NCI-H2227 (cell line): ENCODE measurements at regions not wholly inside any gene's neighbourhood (a gene's known extent, or its start where the extent isn't known, plus 50 kb on each side); places are given as distances from the start of the nearest gene placed in this dataset.

Experiments
- DNase-seq: peaks from one replicate; lab custom pipeline; 2025; ENCODE audit not compliant: unreplicated experiment; lab: John Stamatoyannopoulos, UW

DNA sequence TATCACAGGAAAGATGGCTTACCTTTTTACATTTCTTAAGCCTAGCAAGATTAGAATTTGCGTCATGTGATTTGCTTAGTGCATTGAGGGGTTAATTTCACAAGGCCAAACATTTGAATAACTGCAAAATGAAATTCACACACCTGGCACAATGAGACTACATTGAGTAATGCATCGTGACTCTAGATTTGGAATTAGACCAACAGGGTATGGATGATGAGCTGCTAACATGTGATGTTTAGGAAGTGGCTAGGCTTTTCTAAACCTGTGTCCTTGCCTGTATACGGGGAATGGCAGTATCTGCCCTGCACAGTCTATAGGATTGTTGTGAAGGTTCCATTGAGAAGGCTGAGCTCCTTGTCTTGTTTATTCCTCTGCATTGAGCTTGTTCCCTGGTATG lies 160.1 kb downstream of the MFSD1 start:
- DNase-seq = no peak

DNA sequence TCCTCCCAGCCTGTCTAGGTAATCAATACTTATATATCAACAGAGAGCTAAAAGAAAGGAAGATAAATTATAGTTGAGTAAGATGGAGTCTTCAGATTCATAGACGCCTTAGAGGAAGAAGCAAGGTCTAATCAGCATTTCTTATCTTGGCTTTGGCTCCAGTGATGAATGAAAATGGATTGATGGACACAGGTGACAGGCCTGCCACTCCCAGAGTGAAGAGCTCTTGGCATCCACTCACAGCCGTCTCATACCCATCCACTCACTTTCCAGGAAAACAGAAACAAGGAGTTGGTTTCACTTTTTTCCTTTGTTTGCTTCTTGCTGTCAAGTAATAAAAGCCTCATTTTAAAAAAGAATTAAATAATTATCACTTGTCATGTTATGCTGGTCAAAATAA lies 168.2 kb downstream of the MFSD1 start:
- no peak for DNase-seq

DNA sequence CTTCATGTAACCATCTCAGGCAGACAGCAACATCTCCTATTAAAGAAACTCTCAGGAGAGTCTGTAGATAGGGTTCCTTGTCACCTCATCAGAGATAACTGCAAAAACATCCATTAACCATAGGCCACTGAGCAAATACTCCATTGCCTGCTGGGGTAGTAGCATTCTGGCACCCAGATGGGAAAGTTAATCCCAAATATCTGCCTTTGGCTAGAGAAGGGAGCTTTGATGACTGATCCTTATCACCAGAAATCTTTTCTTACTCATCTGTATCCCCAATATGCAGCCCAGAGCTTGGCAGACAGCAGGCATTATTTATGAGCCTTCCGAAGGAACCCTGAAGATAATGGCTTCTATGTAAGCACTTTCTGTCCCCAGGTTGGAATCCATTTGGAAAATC lies 173.1 kb downstream of the MFSD1 start:
- DNase-seq = no peak

DNA sequence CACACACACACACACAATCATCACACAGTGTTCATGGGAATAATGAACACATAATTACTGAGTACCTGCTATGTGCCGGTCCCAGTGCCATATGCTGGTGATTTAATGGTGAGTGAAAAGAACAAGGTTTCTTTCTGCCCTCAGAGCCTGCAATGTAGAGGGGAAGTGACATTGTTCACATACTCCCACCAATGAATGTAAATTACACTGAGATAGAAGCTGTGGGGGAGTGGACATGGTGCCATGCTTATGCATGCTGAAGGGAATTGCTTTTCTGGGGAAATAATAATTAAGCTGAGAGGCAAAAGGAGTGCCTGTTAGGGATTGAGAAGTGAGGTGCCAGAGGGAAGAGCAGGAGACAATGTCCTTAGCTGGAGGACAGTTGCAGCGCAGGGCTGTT lies 175.1 kb downstream of the MFSD1 start:
- DNase-seq = no peak

DNA sequence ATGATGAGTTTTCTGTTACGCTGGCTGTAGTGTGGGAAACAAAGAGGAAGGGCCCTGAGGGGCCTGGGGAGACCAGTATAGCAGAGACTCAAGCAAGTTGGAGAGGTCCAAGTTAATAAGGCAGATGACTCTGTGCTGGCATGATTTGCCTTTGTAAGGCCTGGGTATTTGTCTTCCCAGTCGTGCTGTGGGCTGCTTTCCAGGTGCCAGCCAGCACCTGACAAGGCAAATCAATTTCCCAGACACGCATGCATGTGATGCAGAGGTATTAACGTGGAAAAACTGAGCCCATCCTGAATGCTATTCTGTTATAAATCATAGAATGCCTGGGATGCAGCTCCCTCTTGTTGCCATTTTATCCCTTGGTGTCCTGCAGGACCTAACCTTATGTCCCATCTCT lies 175.6 kb downstream of the MFSD1 start:
- DNase-seq = no peak

DNA sequence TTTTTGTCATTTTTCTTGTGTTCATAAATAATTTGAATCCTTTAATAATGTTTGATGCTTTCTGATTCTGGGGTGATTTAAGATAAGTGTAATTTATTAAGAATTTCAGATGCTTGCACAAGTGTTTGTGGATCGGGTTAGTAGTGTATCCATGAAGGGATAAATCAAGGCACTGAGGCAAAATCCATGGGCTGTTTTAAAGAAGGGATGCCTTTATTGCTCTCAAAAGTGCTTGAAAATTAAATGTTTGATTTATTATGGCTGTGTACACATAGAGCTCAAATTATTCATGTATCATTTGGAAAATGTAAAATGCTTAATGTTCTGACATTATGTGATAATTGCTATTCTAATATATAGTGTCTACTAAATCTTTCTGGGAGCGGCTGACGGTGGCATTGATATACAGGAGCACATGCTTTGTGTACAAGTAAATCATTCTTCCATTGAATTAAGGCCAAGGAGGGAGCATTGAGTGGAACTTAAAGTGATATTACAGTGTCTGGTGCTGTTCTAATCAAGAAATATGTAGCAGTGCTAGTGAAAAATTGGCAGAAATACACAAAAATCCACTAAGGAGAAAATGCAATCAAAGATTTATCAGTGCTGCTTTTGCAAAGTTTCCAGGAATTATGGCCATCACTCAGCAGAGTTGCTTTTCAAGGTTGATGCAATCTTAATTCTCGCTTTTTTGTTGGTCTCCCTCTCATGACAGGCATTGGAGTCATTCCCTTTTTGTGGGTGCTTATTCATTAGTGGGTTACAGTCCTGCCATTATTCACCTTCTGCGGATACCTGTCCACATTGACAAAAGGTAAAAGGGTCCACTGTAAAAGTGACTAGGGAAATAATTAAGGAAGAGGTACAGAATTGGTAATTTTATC lies 181.6 kb downstream of the MFSD1 start:
- no peak for DNase-seq

DNA sequence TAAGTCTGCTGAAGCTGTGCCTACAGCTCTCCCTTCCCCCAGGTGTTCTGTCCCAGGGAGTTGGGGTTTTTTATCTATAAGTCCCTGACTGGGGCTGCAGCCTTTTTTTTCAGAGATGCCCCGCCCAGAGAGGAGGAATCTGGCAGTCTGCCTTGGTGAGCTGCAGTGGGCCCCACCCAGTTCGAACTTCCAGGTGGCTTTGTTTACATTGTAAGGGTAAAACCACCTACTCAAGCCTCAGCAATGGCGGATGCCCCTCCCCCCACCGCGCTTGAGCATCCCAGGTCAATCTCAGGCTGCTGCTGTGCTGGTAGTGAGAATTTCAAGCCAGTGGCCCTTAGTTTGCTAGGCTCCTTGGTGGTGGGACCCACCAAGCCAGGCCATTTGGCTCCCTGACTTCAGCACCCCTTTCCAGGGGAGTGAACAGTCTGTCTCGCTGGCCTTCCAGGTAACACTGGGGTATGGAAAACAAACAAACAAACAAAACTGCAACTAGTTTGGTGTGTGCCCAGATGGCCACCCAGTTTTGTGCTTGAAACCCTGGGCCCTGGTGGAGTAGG lies 189.4 kb downstream of the MFSD1 start:
- peak; percentile 3 for DNase-seq

DNA sequence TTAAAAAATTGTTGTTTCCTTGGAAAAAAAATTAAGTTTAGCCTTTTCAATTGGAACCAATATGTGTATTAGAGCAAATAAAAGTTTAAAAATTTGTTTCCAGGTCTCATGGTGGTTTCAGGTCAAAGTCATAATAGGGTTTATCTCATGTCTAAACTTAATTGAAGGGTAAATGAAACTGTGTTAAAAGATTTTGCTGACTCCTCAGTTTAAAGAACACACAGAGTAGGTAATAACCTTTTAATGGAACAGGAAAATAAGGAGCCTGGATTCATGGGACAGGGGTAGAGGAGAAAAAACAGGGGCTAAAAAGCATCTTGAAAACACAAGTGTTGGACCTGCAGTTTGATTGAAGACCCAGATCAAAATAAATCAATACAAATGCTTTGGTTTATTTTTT lies 190.6 kb downstream of the MFSD1 start:
- no peak for DNase-seq

DNA sequence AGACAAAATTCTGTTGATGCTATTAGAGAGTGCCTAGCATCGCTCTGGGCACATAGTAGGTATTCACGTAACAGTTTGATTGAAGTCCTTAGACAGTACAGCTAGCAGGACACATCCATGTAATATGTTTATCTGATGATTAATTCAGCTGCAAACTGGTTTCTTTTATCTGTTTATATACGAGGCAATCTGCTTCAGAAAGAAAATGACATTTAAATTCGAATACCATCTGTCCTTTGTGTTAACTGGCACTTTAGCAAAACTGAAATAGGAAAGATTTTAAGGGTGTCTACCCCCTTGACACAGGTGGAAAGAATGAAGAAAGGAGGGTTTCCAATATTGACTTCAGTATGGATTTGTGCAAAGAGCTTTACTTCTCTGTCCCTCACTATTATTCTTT lies 192.5 kb downstream of the MFSD1 start:
- no peak for DNase-seq

DNA sequence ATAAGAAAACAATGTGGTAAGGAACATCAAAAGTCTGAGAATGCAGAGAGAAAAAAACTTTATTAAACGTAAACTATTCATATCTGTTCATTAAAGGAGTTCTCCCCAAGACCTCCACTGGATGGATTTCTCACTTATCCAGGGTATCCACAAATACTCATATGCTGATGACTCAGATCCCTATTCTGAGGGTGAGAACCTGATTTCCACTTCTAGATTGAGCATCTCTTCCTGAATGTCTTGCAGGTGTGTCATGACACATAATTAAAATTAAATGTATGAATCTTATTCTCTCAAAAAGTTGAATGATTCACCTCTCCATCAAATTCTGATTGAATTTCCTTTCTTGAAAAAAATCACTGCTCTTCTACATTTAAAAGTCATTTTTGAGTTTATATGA lies 199.9 kb downstream of the MFSD1 start:
- no peak for DNase-seq

DNA sequence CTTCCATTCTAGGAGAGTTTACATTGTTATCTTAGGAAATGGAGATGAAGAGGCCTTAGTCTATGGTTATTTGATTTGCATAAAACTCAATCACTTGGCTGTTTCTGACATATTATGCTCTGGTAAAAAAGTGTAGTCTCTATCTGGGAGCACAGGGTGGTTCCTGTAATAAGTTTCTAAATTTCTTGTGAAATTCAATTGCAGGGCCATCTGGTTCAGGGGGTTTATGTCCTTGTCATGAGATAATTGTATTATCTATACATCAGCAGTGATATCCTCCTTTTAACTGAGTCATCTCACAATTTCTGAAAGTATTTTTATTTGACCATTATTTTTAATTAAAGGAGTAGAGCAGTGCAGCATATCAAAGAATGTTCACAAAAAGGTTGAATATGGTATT lies 203.3 kb downstream of the MFSD1 start:
- no peak for DNase-seq

DNA sequence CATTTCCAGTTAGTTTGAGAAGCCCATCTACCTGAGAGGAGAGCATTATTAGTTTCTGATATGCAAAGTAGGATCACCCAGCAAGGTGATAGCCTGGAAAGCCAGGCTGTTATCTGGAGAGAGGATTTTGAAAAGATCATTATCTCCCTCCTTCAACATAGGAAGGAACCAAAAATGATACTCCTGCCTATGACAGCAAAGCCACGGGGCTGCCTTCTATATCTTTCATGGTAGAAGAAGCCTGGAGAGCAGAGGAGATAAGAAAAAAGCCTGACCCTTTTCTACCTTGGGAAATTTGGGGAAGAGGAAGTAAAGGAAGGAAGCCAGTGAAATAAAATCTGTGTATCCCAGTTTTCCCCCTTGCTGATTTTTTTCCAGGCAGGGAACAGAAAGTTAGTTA lies 205.5 kb downstream of the MFSD1 start:
- no peak for DNase-seq

DNA sequence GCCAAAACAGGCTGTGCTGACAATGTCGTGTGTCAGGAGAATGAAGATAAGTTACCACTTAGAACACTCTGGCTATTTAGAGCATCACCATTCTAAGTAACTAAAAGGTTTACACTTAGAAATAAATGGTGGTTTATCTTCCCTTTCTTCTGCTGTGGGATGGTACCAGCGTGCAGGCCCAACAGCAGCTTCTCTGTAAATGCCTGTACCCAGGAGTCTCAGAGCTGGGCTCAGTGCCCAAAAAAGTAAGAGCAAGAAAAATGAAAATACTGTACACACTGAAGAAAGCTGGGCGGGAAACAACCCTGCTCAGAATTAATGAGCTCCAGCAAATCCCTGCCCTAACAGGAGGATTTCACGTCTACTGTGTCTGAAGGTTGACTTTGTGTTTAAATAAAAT lies 206.5 kb downstream of the MFSD1 start:
- no peak for DNase-seq

DNA sequence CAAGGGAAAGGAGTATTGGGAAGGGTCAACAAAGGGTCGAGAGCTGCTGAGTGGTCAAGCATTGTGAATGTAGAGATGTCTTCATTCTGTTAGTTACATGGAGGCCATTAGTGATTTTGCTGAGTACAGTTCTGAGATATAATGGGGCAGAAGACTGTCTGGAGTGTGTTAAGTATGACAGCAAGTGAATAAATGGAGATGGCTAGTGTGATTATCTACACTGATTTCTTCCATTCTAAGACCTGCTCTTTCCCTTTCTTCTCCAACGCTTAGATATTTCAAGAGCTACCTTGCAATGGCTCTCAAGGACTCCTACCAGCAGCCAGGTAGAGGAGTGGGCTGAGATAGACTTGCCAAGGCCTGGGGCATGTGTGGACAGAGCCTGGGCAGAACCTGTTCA lies 216.5 kb downstream of the MFSD1 start:
- DNase-seq = no peak

DNA sequence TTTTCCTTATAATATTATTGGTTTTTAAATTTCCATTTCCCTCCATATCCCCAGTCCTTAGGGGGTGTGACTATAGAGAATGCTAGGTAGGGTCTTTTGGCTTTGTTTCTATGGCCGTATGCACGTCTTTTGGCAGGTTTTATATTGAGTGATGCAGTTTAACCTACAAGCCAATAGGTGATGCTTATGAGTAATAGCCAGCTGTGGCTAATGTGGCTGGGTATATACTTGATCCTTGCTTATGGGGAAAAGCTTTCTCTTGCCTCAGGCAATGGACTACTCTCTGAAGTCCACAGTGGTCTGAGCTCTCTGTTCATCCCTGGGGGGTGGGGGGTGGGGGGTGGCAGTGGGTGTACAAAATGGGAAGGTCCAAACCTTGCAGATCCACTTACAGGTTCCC lies 223.9 kb downstream of the MFSD1 start:
- DNase-seq = no peak

DNA sequence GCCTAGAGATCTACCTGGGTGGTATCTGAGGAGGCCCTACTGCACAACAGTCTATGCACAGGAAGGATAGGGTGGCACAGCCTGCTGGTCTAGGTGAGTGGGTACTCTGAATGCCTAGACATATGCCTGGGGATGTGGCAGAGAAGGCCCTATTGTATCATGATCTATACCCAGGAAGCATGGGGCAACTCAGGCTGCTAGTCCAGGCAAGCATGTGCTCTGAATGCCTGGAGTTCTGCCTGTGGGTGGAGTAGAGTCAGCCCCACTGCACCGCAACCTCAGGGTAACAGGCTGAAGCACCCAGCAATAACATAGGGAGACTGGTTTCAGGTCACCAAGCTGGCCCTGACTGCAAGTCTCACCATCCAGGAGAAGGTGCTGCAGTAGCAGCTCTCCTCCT lies 224.7 kb downstream of the MFSD1 start:
- DNase-seq = no peak

DNA sequence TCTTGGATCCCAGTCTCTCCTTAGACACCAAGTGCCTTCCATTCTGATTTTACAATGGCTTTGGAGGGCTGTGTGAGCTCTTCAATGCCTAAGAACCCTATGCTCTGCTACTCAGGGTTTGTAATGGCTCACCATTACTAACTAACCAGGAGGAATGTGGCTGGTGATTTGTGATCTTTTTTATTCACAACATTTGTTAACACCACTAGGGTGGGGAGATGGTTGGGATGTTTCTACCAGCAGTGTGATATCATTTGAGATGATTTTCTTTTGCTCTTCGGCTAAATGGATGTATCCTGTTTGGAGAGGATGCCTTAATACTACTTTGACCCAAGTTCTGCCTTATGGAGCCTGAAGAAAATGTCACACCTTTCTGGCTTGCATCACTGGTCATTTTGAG lies 226.9 kb downstream of the MFSD1 start:
- DNase-seq = no peak

DNA sequence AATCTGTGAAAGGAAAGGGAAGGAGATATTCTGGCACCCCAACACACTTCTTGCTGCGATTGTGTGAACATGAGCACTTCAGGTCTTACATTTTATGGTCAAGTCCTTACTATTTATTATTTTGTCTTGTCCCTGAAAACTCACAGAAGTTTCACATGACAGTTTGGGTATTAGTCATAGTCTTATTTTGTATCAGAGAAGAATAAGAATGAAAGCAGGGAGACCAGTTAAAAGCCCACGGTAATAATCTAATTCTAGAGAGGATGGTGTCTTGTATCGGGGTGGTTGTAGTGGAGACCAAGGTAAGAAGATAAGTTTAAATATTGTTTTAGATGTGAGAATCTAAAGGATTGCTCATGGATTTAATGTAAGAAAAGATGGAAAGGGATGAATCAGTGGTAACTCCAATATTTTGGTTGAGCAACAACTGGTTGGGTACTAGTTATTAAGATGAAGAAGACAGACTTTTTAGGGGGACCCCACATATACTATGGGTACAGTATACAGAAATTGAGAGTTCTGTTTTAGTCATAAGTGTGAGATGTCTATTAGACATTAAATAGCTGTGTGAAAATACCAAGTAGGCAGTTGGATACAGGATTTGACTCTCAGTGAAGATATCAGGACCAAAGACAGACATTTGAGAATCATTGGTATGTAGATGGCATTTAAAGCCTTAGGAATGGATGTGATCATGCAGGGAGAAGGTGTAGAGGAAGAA lies 227.6 kb downstream of the MFSD1 start:
- DNase-seq = no peak

DNA sequence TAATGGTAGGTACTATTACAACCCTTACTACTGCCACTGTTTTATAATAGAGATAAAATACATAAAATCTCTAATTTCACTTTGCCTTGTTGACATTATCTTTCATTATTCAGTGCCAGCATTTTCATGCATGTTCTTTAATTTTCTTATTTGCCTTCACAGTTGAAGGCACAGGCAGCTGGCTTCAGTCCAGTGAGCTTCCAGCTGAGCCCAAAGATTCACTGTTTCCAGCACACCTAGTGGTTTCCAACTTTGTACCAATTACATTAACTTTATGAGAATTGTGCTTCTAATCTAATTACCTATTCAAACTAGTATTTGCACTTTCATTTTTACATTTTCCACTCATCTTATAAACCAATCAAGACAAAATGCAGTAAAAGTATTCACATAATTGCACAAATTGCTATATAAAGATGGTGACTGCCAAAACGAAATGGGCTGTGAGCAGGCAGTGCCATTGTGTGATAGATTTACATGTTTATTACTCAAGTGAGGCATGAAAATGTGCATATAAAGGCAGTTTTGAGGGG lies 228.3 kb downstream of the MFSD1 start:
- no peak for DNase-seq

DNA sequence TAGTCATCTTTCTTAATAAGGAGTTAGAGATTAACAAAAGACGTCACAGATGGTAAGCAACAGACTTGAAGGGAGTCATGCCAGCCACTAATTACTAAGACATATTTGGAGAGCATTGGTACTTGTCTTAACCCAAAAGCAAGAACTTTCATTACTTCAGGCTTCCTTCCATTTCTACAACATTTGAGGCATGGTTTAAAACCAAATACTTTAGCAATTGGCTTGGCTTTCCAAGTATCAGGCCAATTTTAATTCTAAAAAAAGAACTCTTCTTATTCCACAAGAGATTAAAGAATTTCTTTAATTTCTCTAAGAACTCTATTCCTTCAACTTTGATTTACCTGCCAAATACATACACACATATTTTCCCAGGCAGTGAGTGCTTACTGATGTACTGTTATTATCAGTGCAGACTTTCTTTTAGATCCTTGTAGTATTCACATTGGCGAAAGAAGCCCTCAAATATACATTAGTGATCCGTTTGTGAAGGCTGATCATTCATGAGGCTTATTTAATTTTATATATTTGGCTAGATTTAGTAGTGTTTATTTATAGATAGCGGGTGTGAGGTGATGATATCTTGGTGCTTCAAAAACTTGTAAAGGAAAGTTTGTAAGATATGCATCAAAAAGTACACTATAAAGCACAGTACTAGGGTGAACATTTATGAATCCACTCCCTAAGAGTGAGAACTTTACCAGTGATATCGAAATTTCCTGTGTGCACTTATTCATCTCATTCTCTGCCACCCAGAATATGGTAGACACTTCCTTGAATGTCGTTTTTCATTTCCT lies 229.2 kb downstream of the MFSD1 start:
- DNase-seq = no peak

DNA sequence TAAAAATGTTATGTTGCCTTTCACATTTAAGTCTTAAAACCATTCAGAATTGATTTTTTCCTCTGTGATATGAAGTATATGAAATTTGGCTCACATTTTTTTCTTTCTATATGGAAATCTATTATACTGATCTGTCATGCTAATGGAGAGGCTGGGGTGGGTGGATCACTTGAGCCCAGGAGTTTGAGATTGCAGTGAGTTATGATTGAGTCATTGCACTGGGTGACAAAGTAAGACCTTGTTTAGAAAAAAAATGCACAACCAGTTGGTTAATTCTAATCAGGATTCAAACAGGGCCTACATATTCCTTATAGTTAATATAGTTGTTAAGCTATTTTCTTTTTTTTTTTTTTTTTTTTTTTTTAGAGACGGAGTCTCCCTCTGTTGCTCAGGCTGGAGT lies 230.5 kb downstream of the MFSD1 start:
- no peak for DNase-seq
